ENCODE measurements at regions not wholly inside any gene's neighbourhood (a gene's known extent, or its start where the extent isn't known, plus 50 kb on each side); places are given as distances from the start of the nearest gene placed in this dataset.

DNA sequence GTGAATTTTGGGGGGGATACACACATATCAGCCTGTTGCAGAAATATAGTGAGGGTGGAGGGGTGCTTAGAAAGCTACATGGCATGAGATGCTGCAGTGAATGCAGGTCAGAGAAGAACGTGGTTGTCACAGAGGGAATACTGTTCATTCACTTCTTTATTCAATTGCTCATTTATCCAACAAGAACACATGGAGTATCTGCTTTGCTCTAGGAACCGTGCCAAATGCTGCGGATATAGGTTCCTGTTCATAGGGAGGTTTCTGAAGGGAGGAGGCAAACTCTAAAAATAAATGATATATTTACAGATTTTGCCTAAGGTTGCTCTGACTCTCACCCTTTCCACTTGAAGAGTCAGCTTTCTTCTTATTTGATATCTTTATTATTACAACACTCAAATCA lies 444.3 kb upstream of the CLINT1 start:
- no peaks in the 10 kb centered on the region for H3K36me3 ChIP-seq
- TF ChIP-seq, protein P1, sequence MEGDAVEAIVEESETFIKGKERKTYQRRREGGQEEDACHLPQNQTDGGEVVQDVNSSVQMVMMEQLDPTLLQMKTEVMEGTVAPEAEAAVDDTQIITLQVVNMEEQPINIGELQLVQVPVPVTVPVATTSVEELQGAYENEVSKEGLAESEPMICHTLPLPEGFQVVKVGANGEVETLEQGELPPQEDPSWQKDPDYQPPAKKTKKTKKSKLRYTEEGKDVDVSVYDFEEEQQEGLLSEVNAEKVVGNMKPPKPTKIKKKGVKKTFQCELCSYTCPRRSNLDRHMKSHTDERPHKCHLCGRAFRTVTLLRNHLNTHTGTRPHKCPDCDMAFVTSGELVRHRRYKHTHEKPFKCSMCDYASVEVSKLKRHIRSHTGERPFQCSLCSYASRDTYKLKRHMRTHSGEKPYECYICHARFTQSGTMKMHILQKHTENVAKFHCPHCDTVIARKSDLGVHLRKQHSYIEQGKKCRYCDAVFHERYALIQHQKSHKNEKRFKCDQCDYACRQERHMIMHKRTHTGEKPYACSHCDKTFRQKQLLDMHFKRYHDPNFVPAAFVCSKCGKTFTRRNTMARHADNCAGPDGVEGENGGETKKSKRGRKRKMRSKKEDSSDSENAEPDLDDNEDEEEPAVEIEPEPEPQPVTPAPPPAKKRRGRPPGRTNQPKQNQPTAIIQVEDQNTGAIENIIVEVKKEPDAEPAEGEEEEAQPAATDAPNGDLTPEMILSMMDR (IDR thresholded peaks at IDR 0.05) = no peak
- intact Hi-C loops (cut with DNase I) = no loop called here
- DNase-seq (no peak), ATAC-seq (no peak)
- H3K27me3 ChIP-seq (ENCODE audit: low read depth) = no peaks in the 10 kb centered on the region
- no peak overlapping the region for H3K4me3 ChIP-seq
- H3K27ac ChIP-seq = no peak overlapping the region
- H3K9me3 ChIP-seq = no peaks in the 10 kb centered on the region
- H3K4me1 ChIP-seq = no peaks in the 10 kb centered on the region

GRCh38 chr5:158302029-158302428 lies 443.1 kb upstream of the CLINT1 start:
- DNase-seq (no peak), ATAC-seq (no peak)
- Histone ChIP-seq H3K9me3 (peaks cover 6% of the 10 kb centered on the region), H3K27me3 (ENCODE audit: low read depth) (no peaks in the 10 kb centered on the region), H3K36me3 (no peaks in the 10 kb centered on the region), H3K4me1 (no peaks in the 10 kb centered on the region), H3K27ac (no peak overlapping the region), H3K4me3 (no peak overlapping the region)
- intact Hi-C loops (cut with DNase I) = no loop called here
- TF ChIP-seq, protein P1 (IDR thresholded peaks at IDR 0.05) = no peak

GRCh38 chr5:158301186-158301585 lies 442.2 kb upstream of the CLINT1 start:
- H3K27me3 ChIP-seq (ENCODE audit: low read depth) = no peaks in the 10 kb centered on the region
- ATAC-seq (no peak), DNase-seq (no peak)
- peaks cover 6% of the 10 kb centered on the region for H3K9me3 ChIP-seq
- intact Hi-C loops (cut with DNase I) = no loop called here
- no peaks in the 10 kb centered on the region for H3K4me1 ChIP-seq
- H3K36me3 ChIP-seq = no peaks in the 10 kb centered on the region
- H3K4me3 ChIP-seq = no peak overlapping the region
- no peak overlapping the region for H3K27ac ChIP-seq
- TF ChIP-seq, protein P1 (IDR thresholded peaks at IDR 0.05) = no peak

- Histone ChIP-seq H3K4me1 (no peaks in the 10 kb centered on the region), H3K27me3 (ENCODE audit: low read depth) (no peaks in the 10 kb centered on the region), H3K36me3 (no peaks in the 10 kb centered on the region), H3K9me3 (peaks cover 6% of the 10 kb centered on the region), H3K27ac (no peak overlapping the region), H3K4me3 (no peak overlapping the region)
- intact Hi-C loops (cut with DNase I) = no loop called here
- ATAC-seq = no peak
- TF ChIP-seq, protein P1 (IDR thresholded peaks at IDR 0.05) = no peak
- no peak for DNase-seq
These were observed 441.3 kb upstream of the CLINT1 start for GRCh38 chr5:158300256-158300655.

DNA sequence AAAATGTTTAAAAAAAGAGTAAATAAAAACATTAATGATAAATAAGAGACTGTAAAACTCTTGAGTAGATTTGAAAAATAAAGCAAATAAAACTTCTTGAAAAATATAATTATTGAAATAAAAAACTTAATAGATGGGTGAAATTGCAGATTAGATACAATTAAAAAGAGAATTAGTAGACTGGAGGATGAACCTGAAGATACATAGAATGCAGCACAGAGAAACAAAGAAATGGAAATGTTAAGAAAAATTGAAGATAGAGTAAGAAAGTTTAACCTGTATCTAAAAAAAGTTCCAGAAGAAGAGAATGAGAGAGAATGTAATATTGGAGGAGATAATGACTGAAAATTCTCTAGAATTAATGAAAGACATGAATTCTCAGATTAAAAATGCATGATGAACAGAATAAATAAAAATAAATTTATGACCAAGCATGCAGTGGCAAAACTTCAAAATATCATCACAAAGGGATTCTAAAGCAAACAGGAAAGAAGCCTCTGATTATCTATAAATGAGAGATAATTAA lies 438.1 kb upstream of the CLINT1 start:
- DNase-seq (no peak), ATAC-seq (no peak)
- no peak overlapping the region for H3K27ac ChIP-seq
- no peaks in the 10 kb centered on the region for H3K36me3 ChIP-seq
- no peak overlapping the region for H3K4me3 ChIP-seq
- TF ChIP-seq, protein P1 (IDR thresholded peaks at IDR 0.05) = no peak
- no peaks in the 10 kb centered on the region for H3K27me3 ChIP-seq (ENCODE audit: low read depth)
- intact Hi-C loops (cut with DNase I) = no loop called here
- H3K4me1 ChIP-seq = no peaks in the 10 kb centered on the region
- peaks cover 6% of the 10 kb centered on the region for H3K9me3 ChIP-seq

GRCh38 chr5:158294701-158295100 lies 435.8 kb upstream of the CLINT1 start:
- Histone ChIP-seq H3K36me3 (no peaks in the 10 kb centered on the region), H3K9me3 (peaks cover 6% of the 10 kb centered on the region), H3K4me3 (no peak overlapping the region), H3K4me1 (no peaks in the 10 kb centered on the region), H3K27me3 (ENCODE audit: low read depth) (no peaks in the 10 kb centered on the region), H3K27ac (no peak overlapping the region)
- ATAC-seq = no peak
- no peak for DNase-seq
- TF ChIP-seq, protein P1 (IDR thresholded peaks at IDR 0.05) = no peak
- intact Hi-C loops (cut with DNase I) = no loop called here
